ENCODE measurements at regions not wholly inside any gene's neighbourhood (a gene's known extent, or its start where the extent isn't known, plus 50 kb on each side); places are given as distances from the start of the nearest gene placed in this dataset.
"Not testable (repeated sequence)": the region's sequence is repeated elsewhere in the genome, so short reads cannot be mapped to it uniquely, and the experiment has no call there.

- Histone ChIP-seq H3K9ac (ENCODE audit: low read length) (no peak overlapping the region), H3K27ac (ENCODE audit: low read length) (no peak overlapping the region), H3K4me2 (ENCODE audit: low read length) (no peak overlapping the region), H2AFZ (ENCODE audit: low read depth, low read length) (no peak overlapping the region), H4K20me1 (ENCODE audit: insufficient read depth, low read length) (no peaks in the 10 kb centered on the region), H3K79me2 (ENCODE audit: low read length) (no peaks in the 10 kb centered on the region), H3K36me3 (replicated peaks; ENCODE audit: low read depth, low read length) (no peaks in the 10 kb centered on the region), H3K27me3 (ENCODE audit: low read depth, low read length) (no peaks in the 10 kb centered on the region), H3K4me1 (ENCODE audit: low read length) (no peaks in the 10 kb centered on the region), H3K9me3 (ENCODE audit: insufficient read depth, low read length) (no peaks in the 10 kb centered on the region), H3K4me3 (ENCODE audit: low read length) (no peak overlapping the region)
- TF ChIP-seq, protein P1, sequence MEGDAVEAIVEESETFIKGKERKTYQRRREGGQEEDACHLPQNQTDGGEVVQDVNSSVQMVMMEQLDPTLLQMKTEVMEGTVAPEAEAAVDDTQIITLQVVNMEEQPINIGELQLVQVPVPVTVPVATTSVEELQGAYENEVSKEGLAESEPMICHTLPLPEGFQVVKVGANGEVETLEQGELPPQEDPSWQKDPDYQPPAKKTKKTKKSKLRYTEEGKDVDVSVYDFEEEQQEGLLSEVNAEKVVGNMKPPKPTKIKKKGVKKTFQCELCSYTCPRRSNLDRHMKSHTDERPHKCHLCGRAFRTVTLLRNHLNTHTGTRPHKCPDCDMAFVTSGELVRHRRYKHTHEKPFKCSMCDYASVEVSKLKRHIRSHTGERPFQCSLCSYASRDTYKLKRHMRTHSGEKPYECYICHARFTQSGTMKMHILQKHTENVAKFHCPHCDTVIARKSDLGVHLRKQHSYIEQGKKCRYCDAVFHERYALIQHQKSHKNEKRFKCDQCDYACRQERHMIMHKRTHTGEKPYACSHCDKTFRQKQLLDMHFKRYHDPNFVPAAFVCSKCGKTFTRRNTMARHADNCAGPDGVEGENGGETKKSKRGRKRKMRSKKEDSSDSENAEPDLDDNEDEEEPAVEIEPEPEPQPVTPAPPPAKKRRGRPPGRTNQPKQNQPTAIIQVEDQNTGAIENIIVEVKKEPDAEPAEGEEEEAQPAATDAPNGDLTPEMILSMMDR (IDR thresholded peaks at IDR 0.05; ENCODE audit: low read depth, low read length): no peak
- TF ChIP-seq EZH2phosphoT487 (IDR thresholded peaks at IDR 0.05; ENCODE audit: low read depth): no peak
Measured at GRCh38 chr14:57150449-57150848, 118.3 kb downstream of the EXOC5 start.

GRCh38 chr14:57139173-57139572 lies 129.5 kb downstream of the EXOC5 start:
- Histone ChIP-seq H3K4me3 (ENCODE audit: low read length) (no peak overlapping the region), H3K36me3 (replicated peaks; ENCODE audit: low read depth, low read length) (no peaks in the 10 kb centered on the region), H3K9me3 (ENCODE audit: insufficient read depth, low read length) (no peaks in the 10 kb centered on the region; the same call in 1 of the 2 replicates), H3K4me2 (ENCODE audit: low read length) (no peak overlapping the region), H4K20me1 (ENCODE audit: insufficient read depth, low read length) (no peaks in the 10 kb centered on the region), H3K79me2 (ENCODE audit: low read length) (no peaks in the 10 kb centered on the region), H3K27ac (ENCODE audit: low read length) (no peak overlapping the region), H3K9ac (ENCODE audit: low read length) (no peak overlapping the region), H2AFZ (ENCODE audit: low read depth, low read length) (no peak overlapping the region), H3K27me3 (ENCODE audit: low read depth, low read length) (no peaks in the 10 kb centered on the region), H3K4me1 (ENCODE audit: low read length) (no peaks in the 10 kb centered on the region)
- TF ChIP-seq, protein P1 (IDR thresholded peaks at IDR 0.05; ENCODE audit: low read depth, low read length): no peak
- no peak for TF ChIP-seq EZH2phosphoT487 (IDR thresholded peaks at IDR 0.05; ENCODE audit: low read depth)

- Histone ChIP-seq H3K27ac (ENCODE audit: low read length) (no peak overlapping the region), H3K79me2 (ENCODE audit: low read length) (no peaks in the 10 kb centered on the region), H3K4me2 (ENCODE audit: low read length) (no peak overlapping the region), H4K20me1 (ENCODE audit: insufficient read depth, low read length) (no peaks in the 10 kb centered on the region), H3K36me3 (replicated peaks; ENCODE audit: low read depth, low read length) (no peaks in the 10 kb centered on the region), H3K9ac (ENCODE audit: low read length) (no peak overlapping the region), H2AFZ (ENCODE audit: low read depth, low read length) (no peak overlapping the region), H3K4me1 (ENCODE audit: low read length) (no peaks in the 10 kb centered on the region), H3K27me3 (ENCODE audit: low read depth, low read length) (no peaks in the 10 kb centered on the region), H3K4me3 (ENCODE audit: low read length) (no peak overlapping the region), H3K9me3 (ENCODE audit: insufficient read depth, low read length) (no peaks in the 10 kb centered on the region; the same call in 1 of the 2 replicates)
- no peak for TF ChIP-seq EZH2phosphoT487 (IDR thresholded peaks at IDR 0.05; ENCODE audit: low read depth)
- TF ChIP-seq, protein P1 (IDR thresholded peaks at IDR 0.05; ENCODE audit: low read depth, low read length): no peak
Measured at GRCh38 chr14:57136669-57137328, 131.9 kb downstream of the EXOC5 start.

DNA sequence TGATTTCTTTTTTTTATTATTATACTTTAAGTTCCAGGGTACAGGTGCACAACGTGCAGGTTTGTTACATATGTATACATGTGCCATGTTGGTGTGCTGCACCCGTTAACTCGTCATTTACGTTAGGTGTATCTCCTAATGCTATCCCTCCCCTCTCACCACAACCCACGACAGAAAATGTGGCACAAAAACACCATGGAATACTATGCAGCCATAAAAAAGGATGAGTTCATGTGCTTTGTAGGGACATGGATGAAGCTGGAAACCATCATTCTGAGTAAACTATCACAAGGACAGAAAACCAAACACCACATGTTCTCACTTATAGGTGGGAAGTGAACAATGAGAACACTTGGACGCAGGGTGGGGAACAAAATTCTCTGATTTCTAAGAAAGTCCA lies 140.9 kb downstream of the EXOC5 start:
- H3K9me3 ChIP-seq (ENCODE audit: insufficient read depth, low read length); H3K79me2 ChIP-seq (ENCODE audit: low read length); H4K20me1 ChIP-seq (ENCODE audit: insufficient read depth, low read length); H3K4me3 ChIP-seq (ENCODE audit: low read length); H3K4me1 ChIP-seq (ENCODE audit: low read length); H3K9ac ChIP-seq (ENCODE audit: low read length); H3K27me3 ChIP-seq (ENCODE audit: low read depth, low read length); H3K27ac ChIP-seq (ENCODE audit: low read length); H2AFZ ChIP-seq (ENCODE audit: low read depth, low read length); H3K36me3 ChIP-seq (replicated peaks; ENCODE audit: low read depth, low read length); H3K4me2 ChIP-seq (ENCODE audit: low read length): not testable (repeated sequence)

Data from OCI-LY3 (cell line).